ENCODE measurements at regions not wholly inside any gene's neighbourhood (a gene's known extent, or its start where the extent isn't known, plus 50 kb on each side); places are given as distances from the start of the nearest gene placed in this dataset.

- ChIA-PET CTCF (interaction anchor here (0.9 kb wide), 1 partner anchor 11 kb away, joined by 3 read pairs; no protein-coding TSS in a partner anchor), POLR2A (no interaction called here)
- WGBS (ENCODE audit: low lambda C conversion rate), result 64% methylated on average over 3 of the region's 3 CpGs
- H3K4me2 ChIP-seq, result no peak overlapping the region
- H3K9me2 ChIP-seq, result no peaks in the 10 kb centered on the region
- no peak overlapping the region for H3K4me3 ChIP-seq (ENCODE audit: low read depth in 2 of 2, low read length in 1 of 2)
- H3K9me3 ChIP-seq, result no peaks in the 10 kb centered on the region
- no peaks in the 10 kb centered on the region for H3K79me2 ChIP-seq (ENCODE audit: insufficient read depth)
- no peaks in the 10 kb centered on the region for H3F3A ChIP-seq (replicated peaks; ENCODE audit: insufficient read depth)
- H3K27ac ChIP-seq (ENCODE audit: low read depth in 2 of 2, low read length in 1 of 2), result no peak overlapping the region
- no peaks in the 10 kb centered on the region for H3K27me3 ChIP-seq (ENCODE audit: insufficient read depth)
- no peaks in the 10 kb centered on the region for H3K36me3 ChIP-seq (replicated peaks in 1 of 2; ENCODE audit: control insufficient read depth in 1 of 2, insufficient read depth in 2 of 2, low read length in 1 of 2)
- no peak for DNase-seq
- no peak overlapping the region for H3K9ac ChIP-seq
- no peak for TF ChIP-seq POLR2AphosphoS5 (IDR thresholded peaks at IDR 0.05; ENCODE audit: low read depth, low read length)
- TF ChIP-seq TCF12 (IDR thresholded peaks at IDR 0.05), result no peak
- no peak for TF ChIP-seq EP300 (IDR thresholded peaks at IDR 0.05; ENCODE audit: borderline replicate concordance in 1 of 2, low read depth in 1 of 2, low read length in 1 of 2)
- TF ChIP-seq RXRA (IDR thresholded peaks at IDR 0.05; ENCODE audit: borderline replicate concordance, low read depth), result no peak
- no peak for TF ChIP-seq JUND (IDR thresholded peaks at IDR 0.05)
- TF ChIP-seq NFIC (IDR thresholded peaks at IDR 0.05; ENCODE audit: borderline replicate concordance), result no peak
- H3K4me1 ChIP-seq (ENCODE audit: control insufficient read depth in 1 of 2, insufficient read depth in 2 of 2, low read depth in 1 of 2, low read length in 1 of 2), result no peaks in the 10 kb centered on the region; a peak in 1 of 4 replicates
- H4K20me1 ChIP-seq (ENCODE audit: insufficient read depth), result no peaks in the 10 kb centered on the region
- H2AFZ ChIP-seq (ENCODE audit: low read depth), result no peak overlapping the region
Observed at GRCh38 chr2:133829450-133830020, 261.3 kb upstream of the NCKAP5 start.

- ChIA-PET CTCF (interaction anchor here (3.8 kb wide), 1 partner anchor 10 kb away, joined by 24 read pairs; no protein-coding TSS in a partner anchor), POLR2A (no interaction called here)
- Histone ChIP-seq H3K4me1 (ENCODE audit: control insufficient read depth in 1 of 2, insufficient read depth in 2 of 2, low read depth in 1 of 2, low read length in 1 of 2) (peaks cover 4 to 25% of the 10 kb centered on the region in 2 experiments; a peak in 2 of 4 replicates), H3K4me2 (no peak overlapping the region), H3K79me2 (ENCODE audit: insufficient read depth) (no peaks in the 10 kb centered on the region), H2AFZ (ENCODE audit: low read depth) (no peak overlapping the region), H3K27ac (ENCODE audit: low read depth in 2 of 2, low read length in 1 of 2) (no peak overlapping the region), H3K4me3 (ENCODE audit: low read depth in 2 of 2, low read length in 1 of 2) (no peak overlapping the region), H3F3A (replicated peaks; ENCODE audit: insufficient read depth) (peaks cover 6% of the 10 kb centered on the region), H3K27me3 (ENCODE audit: insufficient read depth) (no peaks in the 10 kb centered on the region), H3K9me2 (no peaks in the 10 kb centered on the region), H3K9me3 (no peaks in the 10 kb centered on the region), H4K20me1 (ENCODE audit: insufficient read depth) (no peaks in the 10 kb centered on the region), H3K36me3 (replicated peaks in 1 of 2; ENCODE audit: control insufficient read depth in 1 of 2, insufficient read depth in 2 of 2, low read length in 1 of 2) (no peaks in the 10 kb centered on the region), H3K9ac (no peak overlapping the region)
- no peak for DNase-seq
- WGBS (ENCODE audit: low lambda C conversion rate), result 76% methylated on average over 1 of the region's 1 CpG
- no peak for TF ChIP-seq NRF1 (IDR thresholded peaks at IDR 0.05; ENCODE audit: low read depth, low read length)
- TF ChIP-seq IRF3 (IDR thresholded peaks at IDR 0.05; ENCODE audit: low read depth, low read length), result no peak
- no peak for TF ChIP-seq MAX (IDR thresholded peaks at IDR 0.05; ENCODE audit: low read depth)
- TF ChIP-seq POLR2AphosphoS5 (IDR thresholded peaks at IDR 0.05; ENCODE audit: low read depth, low read length), result no peak
- TF ChIP-seq YY1 (IDR thresholded peaks at IDR 0.05; ENCODE audit: low read depth), result no peak
- TF ChIP-seq PBX3 (IDR thresholded peaks at IDR 0.05), result no peak
- no peak for TF ChIP-seq RXRA (IDR thresholded peaks at IDR 0.05; ENCODE audit: borderline replicate concordance, low read depth)
- no peak for TF ChIP-seq GATA2 (CRISPR knock-in tag; IDR thresholded peaks at IDR 0.05)
- TF ChIP-seq FOSL2 (IDR thresholded peaks at IDR 0.05; ENCODE audit: borderline replicate concordance, low read depth), result no peak
- TF ChIP-seq TCF12 (IDR thresholded peaks at IDR 0.05), result no peak
- no peak for TF ChIP-seq USF1 (IDR thresholded peaks at IDR 0.05; ENCODE audit: borderline replicate concordance, low read depth)
Observed at GRCh38 chr2:133833746-133834145, 265.5 kb upstream of the NCKAP5 start.
